GM18867 (cell line): ENCODE measurements at regions not wholly inside any gene's neighbourhood (a gene's known extent, or its start where the extent isn't known, plus 50 kb on each side); places are given as distances from the start of the nearest gene placed in this dataset.
"Not testable (repeated sequence)": the region's sequence is repeated elsewhere in the genome, so short reads cannot be mapped to it uniquely, and the experiment has no call there.

ENCODE experiments used
- ATAC-seq: cut with Tn5 transposase; IDR thresholded peaks from one replicate; pipeline ENCODE4 v1.9.1; 2021; ENCODE audit warnings: mild to moderate bottlenecking, moderate library complexity; ENCODE audit not compliant: unreplicated experiment

- no peak for ATAC-seq
Observed at GRCh38 chr14:105864651-105865265, 338.4 kb downstream of the TMEM121 start.

- no peak for ATAC-seq
Observed at GRCh38 chr14:105865266-105865903, 339.0 kb downstream of the TMEM121 start.

GRCh38 chr14:105865904-105866840, 339.8 kb downstream of the TMEM121 start:
- ATAC-seq = no peak

- ATAC-seq = no peak
Observed at GRCh38 chr14:105866841-105867321, 340.5 kb downstream of the TMEM121 start.

GRCh38 chr14:105867961-105868599, 341.7 kb downstream of the TMEM121 start:
- ATAC-seq = no peak

- ATAC-seq = no peak
Observed at GRCh38 chr14:105871590-105871989, 345.2 kb downstream of the TMEM121 start.

GRCh38 chr14:105873870-105874512, 347.6 kb downstream of the TMEM121 start:
- ATAC-seq = no peak

- ATAC-seq = no peak
Observed at GRCh38 chr14:105876158-105876557, 349.8 kb downstream of the TMEM121 start.

GRCh38 chr14:105876829-105877228, 350.4 kb downstream of the TMEM121 start:
- no peak for ATAC-seq

- ATAC-seq = no peak
Observed at GRCh38 chr14:105877645-105878044, 351.3 kb downstream of the TMEM121 start.

- no peak for ATAC-seq
Observed at GRCh38 chr14:105878125-105878524, 351.7 kb downstream of the TMEM121 start.

GRCh38 chr14:105878554-105878953, 352.2 kb downstream of the TMEM121 start:
- ATAC-seq = no peak

GRCh38 chr14:105879503-105879866, 353.1 kb downstream of the TMEM121 start:
- ATAC-seq = no peak

GRCh38 chr14:105879867-105880561, 353.6 kb downstream of the TMEM121 start:
- ATAC-seq = no peak

GRCh38 chr14:105880616-105881015, 354.2 kb downstream of the TMEM121 start:
- no peak for ATAC-seq

GRCh38 chr14:105881021-105881930, 354.9 kb downstream of the TMEM121 start:
- ATAC-seq = no peak

GRCh38 chr14:105882011-105882410, 355.6 kb downstream of the TMEM121 start:
- not testable (repeated sequence) for ATAC-seq

- no peak for ATAC-seq
Observed at GRCh38 chr14:105882626-105883025, 356.2 kb downstream of the TMEM121 start.
